ENCODE measurements at regions not wholly inside any gene's neighbourhood (a gene's known extent, or its start where the extent isn't known, plus 50 kb on each side); places are given as distances from the start of the nearest gene placed in this dataset.

DNA sequence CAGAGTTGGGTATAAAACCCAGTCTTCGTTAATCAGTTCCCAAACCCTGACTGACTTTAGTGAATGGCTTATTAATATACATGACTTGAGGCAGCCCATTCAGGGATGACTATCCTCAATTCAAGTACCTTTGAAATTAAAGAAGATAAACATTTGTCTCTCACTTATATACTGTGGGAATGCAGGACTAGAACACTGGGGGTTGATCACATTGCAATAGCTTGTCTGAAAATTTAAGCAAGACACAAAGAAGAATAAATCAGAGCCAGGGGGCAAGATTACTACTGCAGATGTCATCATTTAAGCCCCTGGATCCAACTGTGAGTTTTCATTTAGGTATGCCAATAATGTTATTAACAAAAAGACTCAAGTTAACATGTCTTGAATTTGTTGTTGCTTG, 647.7 kb downstream of the ZPLD1 start:
- TF ChIP-seq, protein P1, sequence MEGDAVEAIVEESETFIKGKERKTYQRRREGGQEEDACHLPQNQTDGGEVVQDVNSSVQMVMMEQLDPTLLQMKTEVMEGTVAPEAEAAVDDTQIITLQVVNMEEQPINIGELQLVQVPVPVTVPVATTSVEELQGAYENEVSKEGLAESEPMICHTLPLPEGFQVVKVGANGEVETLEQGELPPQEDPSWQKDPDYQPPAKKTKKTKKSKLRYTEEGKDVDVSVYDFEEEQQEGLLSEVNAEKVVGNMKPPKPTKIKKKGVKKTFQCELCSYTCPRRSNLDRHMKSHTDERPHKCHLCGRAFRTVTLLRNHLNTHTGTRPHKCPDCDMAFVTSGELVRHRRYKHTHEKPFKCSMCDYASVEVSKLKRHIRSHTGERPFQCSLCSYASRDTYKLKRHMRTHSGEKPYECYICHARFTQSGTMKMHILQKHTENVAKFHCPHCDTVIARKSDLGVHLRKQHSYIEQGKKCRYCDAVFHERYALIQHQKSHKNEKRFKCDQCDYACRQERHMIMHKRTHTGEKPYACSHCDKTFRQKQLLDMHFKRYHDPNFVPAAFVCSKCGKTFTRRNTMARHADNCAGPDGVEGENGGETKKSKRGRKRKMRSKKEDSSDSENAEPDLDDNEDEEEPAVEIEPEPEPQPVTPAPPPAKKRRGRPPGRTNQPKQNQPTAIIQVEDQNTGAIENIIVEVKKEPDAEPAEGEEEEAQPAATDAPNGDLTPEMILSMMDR (IDR thresholded peaks at IDR 0.05), result no peak
- no peak for TF ChIP-seq POLR2A (IDR thresholded peaks at IDR 0.05)
